Panc1 (cell line): ENCODE measurements at regions not wholly inside any gene's neighbourhood (a gene's known extent, or its start where the extent isn't known, plus 50 kb on each side); places are given as distances from the start of the nearest gene placed in this dataset.

Source experiments
- ATAC-seq: fragments of 200-7000 bp; cut with Tn5 transposase; 2 replicates; pipeline ENCODE4 v1.9.1; 2020; ENCODE audit warnings: mild to moderate bottlenecking, moderate library complexity
- BruUV-seq: library from RNA; stranded (reverse); fragments of 400-500 nt; replicated peaks from 2 replicates; lab custom pipeline; 2021; lab: Mats Ljungman, UMichigan
- CTCF ChIA-PET: fragments of 300-600 bp; sonication (Branson Sonifier 250); formaldehyde crosslinking; loops from one replicate; lab custom pipeline; 2022; ENCODE audit warnings: antibody characterized with exemption; lab: Charles Lee
- POLR2A ChIA-PET: fragments of 300-600 bp; sonication (Branson Sonifier 250); formaldehyde crosslinking; loops from one replicate; lab custom pipeline; 2022; ENCODE audit warnings: antibody characterized with exemption; lab: Charles Lee
- DNase-seq: peaks from one replicate; pipeline ENCODE4 v3.0.0-alpha.2; 2010; ENCODE audit warnings: low read depth, low spot score
- H3K27ac ChIP-seq: 2 replicates; pipeline ENCODE4 v1.5.1; 2011; ENCODE audit warnings: mild to moderate bottlenecking, low read length, inconsistent platforms
- H3K27me3 ChIP-seq: fragments of 200-500 bp; sonication (Bioruptor generic); 2 replicates; pipeline ENCODE4 v1.6.0; 2014; ENCODE audit warnings: low read length, inconsistent platforms; ENCODE audit not compliant: control insufficient read depth, insufficient read depth
- H3K36me3 ChIP-seq: fragments of 200-500 bp; sonication (Bioruptor generic); 2 replicates; pipeline ENCODE4 v1.5.1; 2014; ENCODE audit warnings: inconsistent platforms, mild to moderate bottlenecking, low read length, moderate library complexity; ENCODE audit not compliant: control insufficient read depth, insufficient read depth
- H3K4me1 ChIP-seq: 2 replicates; pipeline ENCODE4 v1.5.1; 2011; ENCODE audit warnings: inconsistent platforms, mild to moderate bottlenecking, low read length, moderate library complexity; ENCODE audit not compliant: control insufficient read depth, insufficient read depth
- H3K4me3 ChIP-seq, 2 experiments: 2 replicates each; pipeline ENCODE4 v1.5.1; 2011 to 2012; ENCODE audit warnings: low read depth in 2 of 2, low read length in 2 of 2, mild to moderate bottlenecking in 2 of 2, inconsistent platforms in 1 of 2, moderate library complexity in 1 of 2
- H3K9me3 ChIP-seq: fragments of 200-500 bp; sonication (Bioruptor generic); 2 replicates; pipeline ENCODE4 v1.5.1; 2014; ENCODE audit warnings: low read depth, mild to moderate bottlenecking, inconsistent platforms, low read length, moderate library complexity; ENCODE audit not compliant: control insufficient read depth, insufficient read depth
- POLR2AphosphoS5 ChIP-seq: IDR thresholded peaks from 2 replicates; pipeline ENCODE4 v1.6.1; 2012; ENCODE audit warnings: mild to moderate bottlenecking, low read depth, low read length, moderate library complexity
- SIN3A ChIP-seq: IDR thresholded peaks from 2 replicates; pipeline ENCODE4 v1.6.1; 2012; ENCODE audit warnings: low read depth, mild to moderate bottlenecking, low read length, moderate library complexity, borderline replicate concordance; ENCODE audit not compliant: insufficient read depth
- TCF7L2 ChIP-seq: IDR thresholded peaks from 2 replicates; pipeline ENCODE4 v1.6.1; 2011; ENCODE audit warnings: mild to moderate bottlenecking, low read depth, low read length, inconsistent platforms
- in situ Hi-C: cut with HindIII; loops from 2 replicates; pipeline ENCODE4 v1.10.0; 2016; ENCODE audit warnings: low sequenced_read_pairs, low pct_unique_long_range_greater_than_20kb
- intact Hi-C: fragments of 100-400 bp; cut with micrococcal nuclease; formaldehyde crosslinking; loops from one replicate; pipeline ENCODE4 v1.10.0; 2022; ENCODE audit not compliant: unreplicated experiment
- TF ChIP-seq, protein P1 (sequence below): fragments of 450-650 bp; IDR thresholded peaks from 2 replicates; pipeline ENCODE4 v1.5.1; 2017; ENCODE audit warnings: mild to moderate bottlenecking
- TF ChIP-seq, protein P2 (sequence below), 2 experiments: IDR thresholded peaks; 2 replicates each; pipeline ENCODE4 v1.6.1; 2011 to 2012; ENCODE audit warnings: low read depth in 2 of 2, control low read depth in 1 of 2, low read length in 1 of 2, mild to moderate bottlenecking in 1 of 2, moderate library complexity in 1 of 2; ENCODE audit not compliant: insufficient read depth in 1 of 2

DNA sequence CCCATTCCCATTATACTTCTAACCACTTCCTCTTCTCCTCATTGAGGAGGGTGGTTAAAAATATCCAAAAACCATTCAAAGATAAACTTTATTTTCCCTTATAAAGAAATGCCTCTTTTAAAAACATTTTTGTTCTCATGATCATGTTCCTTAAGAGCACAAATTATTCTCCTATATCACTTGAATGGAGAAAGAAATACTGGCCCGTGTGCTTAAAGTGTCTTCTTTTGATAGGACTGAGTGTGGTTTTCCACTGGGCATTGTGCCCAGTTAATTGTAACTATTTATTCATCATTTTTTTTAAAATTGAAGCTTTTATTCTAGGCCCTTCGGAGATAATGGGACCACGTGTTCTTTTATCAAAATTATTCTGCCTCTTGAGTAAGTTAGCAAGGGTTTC is 871.5 kb downstream of the QKI start:
- Histone ChIP-seq H3K9me3 (no peaks in the 10 kb centered on the region), H3K27me3 (no peaks in the 10 kb centered on the region), H3K4me1 (no peaks in the 10 kb centered on the region), H3K27ac (no peak overlapping the region), H3K4me3 (no peak overlapping the region), H3K36me3 (no peaks in the 10 kb centered on the region)
- ChIA-PET POLR2A (no interaction called here), CTCF (no interaction called here)
- intact Hi-C loops (no loop called here), in situ Hi-C loops (no loop called here)
- TF ChIP-seq SIN3A (no peak), POLR2AphosphoS5 (no peak), TCF7L2 (no peak)
- TF ChIP-seq, protein P1, sequence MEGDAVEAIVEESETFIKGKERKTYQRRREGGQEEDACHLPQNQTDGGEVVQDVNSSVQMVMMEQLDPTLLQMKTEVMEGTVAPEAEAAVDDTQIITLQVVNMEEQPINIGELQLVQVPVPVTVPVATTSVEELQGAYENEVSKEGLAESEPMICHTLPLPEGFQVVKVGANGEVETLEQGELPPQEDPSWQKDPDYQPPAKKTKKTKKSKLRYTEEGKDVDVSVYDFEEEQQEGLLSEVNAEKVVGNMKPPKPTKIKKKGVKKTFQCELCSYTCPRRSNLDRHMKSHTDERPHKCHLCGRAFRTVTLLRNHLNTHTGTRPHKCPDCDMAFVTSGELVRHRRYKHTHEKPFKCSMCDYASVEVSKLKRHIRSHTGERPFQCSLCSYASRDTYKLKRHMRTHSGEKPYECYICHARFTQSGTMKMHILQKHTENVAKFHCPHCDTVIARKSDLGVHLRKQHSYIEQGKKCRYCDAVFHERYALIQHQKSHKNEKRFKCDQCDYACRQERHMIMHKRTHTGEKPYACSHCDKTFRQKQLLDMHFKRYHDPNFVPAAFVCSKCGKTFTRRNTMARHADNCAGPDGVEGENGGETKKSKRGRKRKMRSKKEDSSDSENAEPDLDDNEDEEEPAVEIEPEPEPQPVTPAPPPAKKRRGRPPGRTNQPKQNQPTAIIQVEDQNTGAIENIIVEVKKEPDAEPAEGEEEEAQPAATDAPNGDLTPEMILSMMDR: no peak
- TF ChIP-seq, protein P2, sequence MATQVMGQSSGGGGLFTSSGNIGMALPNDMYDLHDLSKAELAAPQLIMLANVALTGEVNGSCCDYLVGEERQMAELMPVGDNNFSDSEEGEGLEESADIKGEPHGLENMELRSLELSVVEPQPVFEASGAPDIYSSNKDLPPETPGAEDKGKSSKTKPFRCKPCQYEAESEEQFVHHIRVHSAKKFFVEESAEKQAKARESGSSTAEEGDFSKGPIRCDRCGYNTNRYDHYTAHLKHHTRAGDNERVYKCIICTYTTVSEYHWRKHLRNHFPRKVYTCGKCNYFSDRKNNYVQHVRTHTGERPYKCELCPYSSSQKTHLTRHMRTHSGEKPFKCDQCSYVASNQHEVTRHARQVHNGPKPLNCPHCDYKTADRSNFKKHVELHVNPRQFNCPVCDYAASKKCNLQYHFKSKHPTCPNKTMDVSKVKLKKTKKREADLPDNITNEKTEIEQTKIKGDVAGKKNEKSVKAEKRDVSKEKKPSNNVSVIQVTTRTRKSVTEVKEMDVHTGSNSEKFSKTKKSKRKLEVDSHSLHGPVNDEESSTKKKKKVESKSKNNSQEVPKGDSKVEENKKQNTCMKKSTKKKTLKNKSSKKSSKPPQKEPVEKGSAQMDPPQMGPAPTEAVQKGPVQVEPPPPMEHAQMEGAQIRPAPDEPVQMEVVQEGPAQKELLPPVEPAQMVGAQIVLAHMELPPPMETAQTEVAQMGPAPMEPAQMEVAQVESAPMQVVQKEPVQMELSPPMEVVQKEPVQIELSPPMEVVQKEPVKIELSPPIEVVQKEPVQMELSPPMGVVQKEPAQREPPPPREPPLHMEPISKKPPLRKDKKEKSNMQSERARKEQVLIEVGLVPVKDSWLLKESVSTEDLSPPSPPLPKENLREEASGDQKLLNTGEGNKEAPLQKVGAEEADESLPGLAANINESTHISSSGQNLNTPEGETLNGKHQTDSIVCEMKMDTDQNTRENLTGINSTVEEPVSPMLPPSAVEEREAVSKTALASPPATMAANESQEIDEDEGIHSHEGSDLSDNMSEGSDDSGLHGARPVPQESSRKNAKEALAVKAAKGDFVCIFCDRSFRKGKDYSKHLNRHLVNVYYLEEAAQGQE (IDR thresholded peaks at IDR 0.05; ENCODE audit: insufficient read depth in 1 of 2, low read depth in 2 of 2, low read length in 1 of 2): no peak
- DNase-seq (no peak), ATAC-seq (no peak)
- BruUV-seq: no TSS peak

DNA sequence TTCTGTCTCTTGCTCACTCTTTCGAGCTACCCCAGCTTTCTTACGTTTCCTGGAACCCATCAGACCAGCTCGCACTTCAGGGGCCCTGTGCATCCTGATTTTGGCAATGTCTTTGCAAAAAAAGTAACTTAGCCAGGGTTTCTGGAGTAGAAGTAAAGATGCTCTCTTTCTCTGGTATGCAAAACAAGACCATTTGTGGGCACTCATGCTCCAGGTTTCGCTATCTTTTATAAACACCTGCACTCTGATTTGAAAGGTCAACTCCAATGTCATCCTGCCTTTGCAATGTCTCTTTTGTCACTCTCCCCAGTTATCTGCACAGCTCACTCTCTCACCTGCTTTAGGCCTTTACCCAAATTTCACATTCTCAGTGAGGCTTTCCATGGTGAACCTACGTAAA is 869.1 kb downstream of the QKI start:
- Histone ChIP-seq H3K27me3 (no peaks in the 10 kb centered on the region), H3K27ac (no peak overlapping the region), H3K9me3 (no peaks in the 10 kb centered on the region), H3K4me3 (no peak overlapping the region), H3K36me3 (no peaks in the 10 kb centered on the region), H3K4me1 (no peaks in the 10 kb centered on the region)
- intact Hi-C loops (no loop called here), in situ Hi-C loops (no loop called here)
- ChIA-PET POLR2A (no interaction called here), CTCF (no interaction called here)
- no peak for TF ChIP-seq SIN3A
- no peak for TF ChIP-seq TCF7L2
- TF ChIP-seq, protein P2 (IDR thresholded peaks at IDR 0.05; ENCODE audit: insufficient read depth in 1 of 2, low read depth in 2 of 2, low read length in 1 of 2): no peak
- TF ChIP-seq, protein P1: no peak
- no peak for TF ChIP-seq POLR2AphosphoS5
- DNase-seq: no peak
- BruUV-seq: no TSS peak
- ATAC-seq: no peak
